ENCODE measurements at regions not wholly inside any gene's neighbourhood (a gene's known extent, or its start where the extent isn't known, plus 50 kb on each side); places are given as distances from the start of the nearest gene placed in this dataset.

DNA sequence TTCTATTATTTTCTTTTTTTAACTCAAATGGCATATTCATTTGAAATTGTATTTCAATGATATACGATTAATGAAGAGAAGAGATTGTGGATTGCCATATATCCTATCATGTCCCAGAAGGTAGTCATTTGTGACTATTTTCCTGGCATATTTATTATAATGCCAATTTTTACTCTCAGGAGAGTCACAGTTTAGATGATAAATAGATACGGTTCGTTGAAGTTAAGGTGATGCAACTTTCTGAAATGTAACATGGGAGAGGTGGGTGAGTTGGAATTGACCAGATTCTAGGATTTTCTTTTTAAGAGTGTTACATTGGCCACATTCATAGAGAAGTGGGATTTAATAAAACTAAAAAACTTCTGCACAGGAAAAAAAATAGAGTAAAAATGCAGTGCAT is 1138.5 kb downstream of the NCAM2 start:
- TF ChIP-seq, protein P1, sequence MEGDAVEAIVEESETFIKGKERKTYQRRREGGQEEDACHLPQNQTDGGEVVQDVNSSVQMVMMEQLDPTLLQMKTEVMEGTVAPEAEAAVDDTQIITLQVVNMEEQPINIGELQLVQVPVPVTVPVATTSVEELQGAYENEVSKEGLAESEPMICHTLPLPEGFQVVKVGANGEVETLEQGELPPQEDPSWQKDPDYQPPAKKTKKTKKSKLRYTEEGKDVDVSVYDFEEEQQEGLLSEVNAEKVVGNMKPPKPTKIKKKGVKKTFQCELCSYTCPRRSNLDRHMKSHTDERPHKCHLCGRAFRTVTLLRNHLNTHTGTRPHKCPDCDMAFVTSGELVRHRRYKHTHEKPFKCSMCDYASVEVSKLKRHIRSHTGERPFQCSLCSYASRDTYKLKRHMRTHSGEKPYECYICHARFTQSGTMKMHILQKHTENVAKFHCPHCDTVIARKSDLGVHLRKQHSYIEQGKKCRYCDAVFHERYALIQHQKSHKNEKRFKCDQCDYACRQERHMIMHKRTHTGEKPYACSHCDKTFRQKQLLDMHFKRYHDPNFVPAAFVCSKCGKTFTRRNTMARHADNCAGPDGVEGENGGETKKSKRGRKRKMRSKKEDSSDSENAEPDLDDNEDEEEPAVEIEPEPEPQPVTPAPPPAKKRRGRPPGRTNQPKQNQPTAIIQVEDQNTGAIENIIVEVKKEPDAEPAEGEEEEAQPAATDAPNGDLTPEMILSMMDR (IDR thresholded peaks at IDR 0.05) = no peak
- TF ChIP-seq POLR2A (IDR thresholded peaks at IDR 0.05) = no peak
- TF ChIP-seq POLR2AphosphoS5 (IDR thresholded peaks at IDR 0.05) = no peak

Data from upper lobe of left lung (tissue), 4 donors.